HCT116 (cell line): ENCODE measurements at regions not wholly inside any gene's neighbourhood (a gene's known extent, or its start where the extent isn't known, plus 50 kb on each side); places are given as distances from the start of the nearest gene placed in this dataset.

ENCODE experiments used
- ATAC-seq: fragments of 200-7000 bp; cut with Tn5 transposase; 2 replicates; pipeline ENCODE4 v1.9.1; 2020; ENCODE audit warnings: mild to moderate bottlenecking, moderate library complexity
- BruUV-seq: library from RNA; stranded (reverse); fragments of 400-500 nt; replicated peaks from 2 replicates; lab custom pipeline; 2021; lab: Mats Ljungman, UMichigan
- CTCF ChIA-PET: fragments of 300-600 bp; sonication (Branson Sonifier 250); formaldehyde crosslinking; loops from one replicate; lab custom pipeline; 2021; ENCODE audit warnings: antibody characterized with exemption; lab: Charles Lee
- POLR2A ChIA-PET: fragments of 300-600, 350-600 bp; sonication (Branson Sonifier 250); formaldehyde crosslinking; loops from one replicate; lab custom pipeline; 2021; ENCODE audit warnings: antibody characterized with exemption; lab: Charles Lee
- RAD21 ChIA-PET, 2 experiments: fragments of 300-600 bp; sonication (Branson Sonifier 250); formaldehyde crosslinking; loops; one replicate each; lab custom pipeline; 2023; ENCODE audit warnings: low total read pairs in 2 of 2; ENCODE audit not compliant: uncharacterized antibody in 2 of 2, unreplicated experiment in 2 of 2, low non-redundant PET in 1 of 2; lab: Charles Lee
- DNase-seq: peaks from one replicate; pipeline ENCODE4 v3.0.0-alpha.2; 2010; ENCODE audit warnings: low read depth, low spot score
- H2AFZ ChIP-seq: fragments of 200-600 bp; shearing (Covaris generic), sonication (generic); 2 replicates; pipeline ENCODE4 v1.6.1; 2017; ENCODE audit warnings: low read depth, mixed run types, mixed read lengths, antibody characterized with exemption, low read length; ENCODE audit not compliant: poor library complexity, severe bottlenecking
- H3K27ac ChIP-seq: 2 replicates; pipeline ENCODE4 v1.5.1; 2012; ENCODE audit warnings: low read depth, low read length
- H3K27me3 ChIP-seq: fragments of 200-600 bp; sonication (generic); 2 replicates; pipeline ENCODE4 v1.6.1; 2016; ENCODE audit warnings: mixed run types, low read length, mixed read lengths; ENCODE audit not compliant: insufficient read depth
- H3K36me3 ChIP-seq, 2 experiments: fragments of 200-500 bp in 1 of 2; fragments of 200-600 bp in 1 of 2; sonication (Bioruptor generic) in 1 of 2; sonication (generic) in 1 of 2; 2 replicates each; pipeline versions ENCODE4 v1.5.1 to v1.6.1; 2014 to 2016; ENCODE audit warnings: low read length in 2 of 2, inconsistent platforms in 1 of 2, mixed read lengths in 1 of 2, mixed run types in 1 of 2; ENCODE audit not compliant: insufficient read depth in 2 of 2, control insufficient read depth in 1 of 2
- H3K4me1 ChIP-seq, 2 experiments: fragments of 200-600 bp in 1 of 2; sonication (generic) in 1 of 2; 2 replicates each; pipeline versions ENCODE4 v1.5.1 to v1.6.1; 2012 to 2017; ENCODE audit warnings: low read length in 2 of 2, inconsistent platforms in 1 of 2, mild to moderate bottlenecking in 1 of 2, mixed read lengths in 1 of 2, mixed run types in 1 of 2, moderate library complexity in 1 of 2; ENCODE audit not compliant: insufficient read depth in 2 of 2, control insufficient read depth in 1 of 2
- H3K4me2 ChIP-seq: fragments of 200-600 bp; sonication (generic); 2 replicates; pipeline ENCODE4 v1.6.1; 2017; ENCODE audit warnings: mixed run types, low read length, mixed read lengths
- H3K4me3 ChIP-seq, 2 experiments: fragments of 200-600 bp in 1 of 2; sonication (generic) in 1 of 2; replicated peaks in 1 of 2; 2 replicates each; pipeline ENCODE4 v1.5.1; 2011 to 2016; ENCODE audit warnings: low read length in 2 of 2, control low read depth in 1 of 2, low read depth in 1 of 2, mild to moderate bottlenecking in 1 of 2, mixed read lengths in 1 of 2, mixed run types in 1 of 2
- H3K79me2 ChIP-seq: fragments of 200-600 bp; sonication (generic); 2 replicates; pipeline ENCODE4 v1.6.1; 2017; ENCODE audit warnings: mild to moderate bottlenecking, mixed run types, low read length, moderate library complexity, mixed read lengths; ENCODE audit not compliant: insufficient read depth
- H3K9ac ChIP-seq: fragments of 200-600 bp; sonication (generic); 2 replicates; pipeline ENCODE4 v1.6.1; 2016; ENCODE audit warnings: low read length, mixed read lengths
- H3K9me2 ChIP-seq: fragments of 200-600 bp; sonication (generic), shearing (Covaris generic); 2 replicates; pipeline ENCODE4 v1.6.1; 2017; ENCODE audit warnings: mixed run types, mild to moderate bottlenecking, moderate library complexity; ENCODE audit not compliant: insufficient read depth
- H3K9me3 ChIP-seq, 2 experiments: fragments of 200-500 bp in 1 of 2; fragments of 200-600 bp in 1 of 2; sonication (Bioruptor generic) in 1 of 2; sonication (generic) in 1 of 2; 2 replicates each; pipeline ENCODE4 v1.6.1; 2014 to 2017; ENCODE audit warnings: low read length in 2 of 2, mixed read lengths in 2 of 2, inconsistent platforms in 1 of 2, low read depth in 1 of 2, mild to moderate bottlenecking in 1 of 2, mixed run types in 1 of 2, moderate library complexity in 1 of 2; ENCODE audit not compliant: control insufficient read depth in 1 of 2, insufficient read depth in 1 of 2
- H4K20me1 ChIP-seq: fragments of 200-600 bp; sonication (generic), shearing (Covaris generic); 2 replicates; pipeline ENCODE4 v1.6.1; 2017; ENCODE audit warnings: mixed run types, mild to moderate bottlenecking, moderate library complexity; ENCODE audit not compliant: insufficient read depth
- CEBPB ChIP-seq: IDR thresholded peaks from 2 replicates; pipeline ENCODE4 v1.6.1; 2012; ENCODE audit warnings: low read depth
- EGR1 ChIP-seq: IDR thresholded peaks from 2 replicates; pipeline ENCODE4 v1.6.1; 2012; ENCODE audit warnings: low read depth
- ELF1 ChIP-seq: IDR thresholded peaks from 2 replicates; pipeline ENCODE4 v1.6.1; 2012; ENCODE audit warnings: low read depth, borderline replicate concordance
- EZH2 ChIP-seq: fragments of 200-600 bp; sonication (generic); IDR thresholded peaks from 2 replicates; pipeline ENCODE4 v1.6.1; 2017; ENCODE audit warnings: antibody characterized with exemption, mixed run types
- EZH2phosphoT487 ChIP-seq: fragments of 200-600 bp; IDR thresholded peaks from 2 replicates; pipeline ENCODE4 v1.6.1; 2018; ENCODE audit warnings: antibody characterized with exemption, borderline replicate concordance
- FOSL1 ChIP-seq: IDR thresholded peaks from 2 replicates; pipeline ENCODE4 v1.6.1; 2012; ENCODE audit warnings: low read depth
- JUND ChIP-seq: IDR thresholded peaks from 2 replicates; pipeline ENCODE4 v1.6.1; 2012
- POLR2AphosphoS5 ChIP-seq: IDR thresholded peaks from 2 replicates; pipeline ENCODE4 v1.6.1; 2011; ENCODE audit warnings: mild to moderate bottlenecking, low read depth, low read length, moderate library complexity
- SIN3A ChIP-seq: IDR thresholded peaks from 2 replicates; pipeline ENCODE4 v1.6.1; 2012; ENCODE audit warnings: low read depth
- YY1 ChIP-seq: IDR thresholded peaks from 2 replicates; pipeline ENCODE4 v1.6.1; 2011; ENCODE audit warnings: low read length, low read depth, moderate library complexity, mild to moderate bottlenecking; ENCODE audit not compliant: insufficient replicate concordance; ENCODE audit errors: extremely low read depth
- ZFX ChIP-seq: fragments of 450-650 bp; IDR thresholded peaks from 2 replicates; pipeline ENCODE4 v1.6.1; 2017
- ZNF274 ChIP-seq: fragments of 200-500 bp; sonication (Bioruptor generic); IDR thresholded peaks from 2 replicates; pipeline ENCODE4 v1.6.1; 2014; ENCODE audit warnings: mild to moderate bottlenecking, low read depth, low read length, inconsistent platforms
- intact Hi-C: fragments of 100-400 bp; cut with micrococcal nuclease; formaldehyde crosslinking; loops from 2 replicates; pipeline ENCODE4 v1.10.0; 2022
- TF ChIP-seq, protein P1 (sequence below): IDR thresholded peaks from 2 replicates; pipeline ENCODE4 v1.6.1; 2011; ENCODE audit warnings: mild to moderate bottlenecking, low read length, moderate library complexity; ENCODE audit not compliant: insufficient replicate concordance; ENCODE audit errors: extremely low read depth
- TF ChIP-seq, protein P2 (sequence below): IDR thresholded peaks from 2 replicates; pipeline ENCODE4 v1.6.1; 2012

DNA sequence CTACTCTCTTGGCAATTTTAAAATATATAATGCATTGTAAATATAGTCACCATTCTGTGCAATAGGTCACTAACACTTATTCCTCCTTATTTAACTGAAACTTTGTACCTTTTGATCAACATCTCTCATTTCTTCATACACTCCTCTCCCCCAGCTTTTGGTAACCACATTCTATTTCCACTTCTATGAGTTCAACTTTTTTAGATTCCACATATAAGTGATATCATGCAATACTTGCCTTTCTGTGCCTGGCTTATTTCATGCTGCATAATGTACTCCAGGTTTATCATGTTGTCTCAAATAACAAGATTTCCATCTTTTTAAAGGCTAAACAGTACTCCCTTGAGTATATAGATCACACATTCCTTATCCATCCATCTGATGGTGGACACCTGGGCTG is 188.8 kb downstream of the NXNL2 start:
- RAD21 ChIA-PET: no interaction called here
- intact Hi-C loops: loop anchor here (10.0 kb wide), 2 partner anchors 281 to 551 kb away; no protein-coding TSS in a partner anchor
- CTCF ChIA-PET: interaction anchor here (0.6 to 1.0 kb wide), 2 partner anchors 33 to 277 kb away, joined by 3 to 4 read pairs; no protein-coding TSS in a partner anchor

More for the DNA sequence above, 188.8 kb downstream of the NXNL2 start:
- Histone ChIP-seq H3K4me2 (no peak overlapping the region), H3K9ac (no peak overlapping the region), H3K27me3 (no peaks in the 10 kb centered on the region; the same call in none of the 2 replicates), H2AFZ (no peak overlapping the region), H3K36me3 (no peaks in the 10 kb centered on the region), H3K9me2 (no peaks in the 10 kb centered on the region; the same call in 1 of the 2 replicates), H3K79me2 (no peaks in the 10 kb centered on the region), H3K9me3 (no peaks in the 10 kb centered on the region), H3K4me3 (no peak overlapping the region), H3K4me1 (no peaks in the 10 kb centered on the region), H3K27ac (no peak overlapping the region), H4K20me1 (no peaks in the 10 kb centered on the region)
- DNase-seq: no peak
- POLR2A ChIA-PET: no interaction called here
- ATAC-seq: no peak
- TF ChIP-seq EGR1 (no peak), JUND (no peak), YY1 (no peak), EZH2phosphoT487 (no peak), SIN3A (no peak), ZFX (no peak), POLR2AphosphoS5 (no peak), ZNF274 (no peak), ELF1 (no peak), FOSL1 (no peak), EZH2 (no peak), CEBPB (no peak)
- TF ChIP-seq, protein P1, sequence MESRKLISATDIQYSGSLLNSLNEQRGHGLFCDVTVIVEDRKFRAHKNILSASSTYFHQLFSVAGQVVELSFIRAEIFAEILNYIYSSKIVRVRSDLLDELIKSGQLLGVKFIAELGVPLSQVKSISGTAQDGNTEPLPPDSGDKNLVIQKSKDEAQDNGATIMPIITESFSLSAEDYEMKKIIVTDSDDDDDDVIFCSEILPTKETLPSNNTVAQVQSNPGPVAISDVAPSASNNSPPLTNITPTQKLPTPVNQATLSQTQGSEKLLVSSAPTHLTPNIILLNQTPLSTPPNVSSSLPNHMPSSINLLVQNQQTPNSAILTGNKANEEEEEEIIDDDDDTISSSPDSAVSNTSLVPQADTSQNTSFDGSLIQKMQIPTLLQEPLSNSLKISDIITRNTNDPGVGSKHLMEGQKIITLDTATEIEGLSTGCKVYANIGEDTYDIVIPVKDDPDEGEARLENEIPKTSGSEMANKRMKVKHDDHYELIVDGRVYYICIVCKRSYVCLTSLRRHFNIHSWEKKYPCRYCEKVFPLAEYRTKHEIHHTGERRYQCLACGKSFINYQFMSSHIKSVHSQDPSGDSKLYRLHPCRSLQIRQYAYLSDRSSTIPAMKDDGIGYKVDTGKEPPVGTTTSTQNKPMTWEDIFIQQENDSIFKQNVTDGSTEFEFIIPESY: no peak
- TF ChIP-seq, protein P2, sequence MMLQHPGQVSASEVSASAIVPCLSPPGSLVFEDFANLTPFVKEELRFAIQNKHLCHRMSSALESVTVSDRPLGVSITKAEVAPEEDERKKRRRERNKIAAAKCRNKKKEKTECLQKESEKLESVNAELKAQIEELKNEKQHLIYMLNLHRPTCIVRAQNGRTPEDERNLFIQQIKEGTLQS: no peak
- no TSS peak for BruUV-seq
